ENCODE measurements at regions not wholly inside any gene's neighbourhood (a gene's known extent, or its start where the extent isn't known, plus 50 kb on each side); places are given as distances from the start of the nearest gene placed in this dataset.

DNA sequence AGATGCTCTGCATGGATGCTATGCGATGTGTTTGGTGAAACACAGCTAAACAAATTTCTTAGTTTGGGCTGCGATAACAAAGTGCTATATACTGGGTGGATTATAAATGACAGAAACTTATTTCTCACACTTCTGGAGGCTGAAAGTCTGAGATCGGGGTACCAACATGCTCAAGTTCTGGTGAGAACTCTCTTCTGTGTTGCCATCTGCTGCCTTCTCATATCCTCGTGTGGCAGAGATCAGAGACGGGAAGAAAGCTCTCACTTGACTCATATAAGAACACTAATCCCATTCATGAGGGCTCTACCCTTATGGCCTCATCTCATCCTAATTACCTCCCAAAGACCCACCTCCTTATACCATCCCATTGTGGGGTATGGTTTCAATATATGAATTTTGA lies 162.0 kb upstream of the DTNBP1 start:
- TF ChIP-seq, protein P1, sequence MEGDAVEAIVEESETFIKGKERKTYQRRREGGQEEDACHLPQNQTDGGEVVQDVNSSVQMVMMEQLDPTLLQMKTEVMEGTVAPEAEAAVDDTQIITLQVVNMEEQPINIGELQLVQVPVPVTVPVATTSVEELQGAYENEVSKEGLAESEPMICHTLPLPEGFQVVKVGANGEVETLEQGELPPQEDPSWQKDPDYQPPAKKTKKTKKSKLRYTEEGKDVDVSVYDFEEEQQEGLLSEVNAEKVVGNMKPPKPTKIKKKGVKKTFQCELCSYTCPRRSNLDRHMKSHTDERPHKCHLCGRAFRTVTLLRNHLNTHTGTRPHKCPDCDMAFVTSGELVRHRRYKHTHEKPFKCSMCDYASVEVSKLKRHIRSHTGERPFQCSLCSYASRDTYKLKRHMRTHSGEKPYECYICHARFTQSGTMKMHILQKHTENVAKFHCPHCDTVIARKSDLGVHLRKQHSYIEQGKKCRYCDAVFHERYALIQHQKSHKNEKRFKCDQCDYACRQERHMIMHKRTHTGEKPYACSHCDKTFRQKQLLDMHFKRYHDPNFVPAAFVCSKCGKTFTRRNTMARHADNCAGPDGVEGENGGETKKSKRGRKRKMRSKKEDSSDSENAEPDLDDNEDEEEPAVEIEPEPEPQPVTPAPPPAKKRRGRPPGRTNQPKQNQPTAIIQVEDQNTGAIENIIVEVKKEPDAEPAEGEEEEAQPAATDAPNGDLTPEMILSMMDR (IDR thresholded peaks at IDR 0.05), result no peak
- no peak for TF ChIP-seq POLR2AphosphoS5 (IDR thresholded peaks at IDR 0.05)

All from prostate gland (tissue), 2 donors.